ENCODE measurements at regions not wholly inside any gene's neighbourhood (a gene's known extent, or its start where the extent isn't known, plus 50 kb on each side); places are given as distances from the start of the nearest gene placed in this dataset.

DNA sequence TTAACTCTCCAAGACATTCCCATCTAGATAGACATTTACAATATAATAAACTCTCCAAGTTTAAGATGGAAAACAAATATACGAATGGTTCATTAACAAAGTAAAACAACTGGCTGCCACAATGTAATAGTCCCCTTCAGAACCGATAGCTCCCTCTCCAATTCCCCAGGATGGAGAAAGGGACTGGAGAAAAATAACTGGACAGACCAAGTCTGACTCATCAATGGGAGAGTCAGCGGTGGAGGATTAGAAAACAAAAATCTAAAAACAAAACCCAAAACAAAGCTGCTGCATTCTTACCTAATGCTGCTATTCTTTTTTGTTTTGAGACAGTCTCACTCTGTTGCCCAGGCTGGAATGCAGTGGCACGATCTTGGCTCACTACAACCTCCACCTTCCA lies 468.1 kb downstream of the SHQ1 start:
- Histone ChIP-seq H2BK12ac (ENCODE audit: insufficient read length, low read depth, low read length) (no peak overlapping the region), H3T11ph (ENCODE audit: low read length) (no peak overlapping the region), H3K4me1 (ENCODE audit: insufficient read depth, low read length) (peaks cover 48% of the 10 kb centered on the region; the same call in 1 of the 2 replicates), H4K5ac (ENCODE audit: insufficient read length, low read depth, low read length) (no peak overlapping the region), H3K4me2 (ENCODE audit: insufficient read depth, insufficient read length, low read length) (no peak overlapping the region), H4K91ac (ENCODE audit: insufficient read length, low read depth, low read length) (no peak overlapping the region), H3K79me1 (ENCODE audit: insufficient read depth, low read depth, low read length, poor library complexity, severe bottlenecking) (peaks cover 12% of the 10 kb centered on the region), H2AK5ac (ENCODE audit: insufficient read length, low read length) (no peak overlapping the region), H3K23me2 (ENCODE audit: insufficient read length, low read depth, low read length, poor library complexity, severe bottlenecking) (no peaks in the 10 kb centered on the region), H3K27ac (ENCODE audit: insufficient read length, low read depth, low read length) (no peak overlapping the region), H2BK15ac (ENCODE audit: low read depth, low read length) (no peak overlapping the region), H3K9me3 (ENCODE audit: control insufficient read depth, low read depth, low read length) (no peaks in the 10 kb centered on the region), H3K9ac (ENCODE audit: extremely low read depth, insufficient read length, low read length) (no peak overlapping the region), H2BK20ac (ENCODE audit: low read depth, low read length, poor library complexity, severe bottlenecking) (no peak overlapping the region), H3K56ac (ENCODE audit: insufficient read length, low read depth, low read length) (no peak overlapping the region), H3K79me2 (ENCODE audit: insufficient read depth, low read length) (peaks cover 43% of the 10 kb centered on the region), H3K14ac (ENCODE audit: insufficient read depth, low read length) (no peak overlapping the region), H2AFZ (ENCODE audit: low read length) (no peak overlapping the region), H2BK120ac (ENCODE audit: low read depth, low read length, poor library complexity, severe bottlenecking) (no peak overlapping the region), H3K4ac (ENCODE audit: low read depth, low read length) (no peak overlapping the region), H3K18ac (ENCODE audit: insufficient read length, low read depth, low read length) (no peak overlapping the region), H3K23ac (ENCODE audit: insufficient read length, low read depth, low read length) (no peak overlapping the region), H4K20me1 (ENCODE audit: control insufficient read depth, insufficient read depth, insufficient read length) (no peaks in the 10 kb centered on the region), H2BK5ac (ENCODE audit: insufficient read length, low read length) (no peak overlapping the region), H4K8ac (replicated peaks; ENCODE audit: insufficient read length, low read depth, low read length) (no peak overlapping the region), H3K27me3 (ENCODE audit: insufficient read depth, low read length) (no peaks in the 10 kb centered on the region)
- no peak overlapping the region for H3K27ac Mint-ChIP-seq
- DNase-seq: no peak
- peaks cover 8 to 9% (median 8%) of the 10 kb centered on the region in 3 experiments; a peak in 6 of 7 replicates for H3K36me3 Mint-ChIP-seq (ENCODE audit: insufficient read depth in 1 of 3, low read depth in 3 of 3)
- no peak overlapping the region for H3K4me3 Mint-ChIP-seq
- peaks cover 80 to 85% of the 10 kb centered on the region in 2 experiments for H3K4me1 Mint-ChIP-seq
- no peaks in the 10 kb centered on the region for H3K27me3 Mint-ChIP-seq (ENCODE audit: low read depth)
- no peaks in the 10 kb centered on the region for H3K9me3 Mint-ChIP-seq
- TF ChIP-seq, protein P1, sequence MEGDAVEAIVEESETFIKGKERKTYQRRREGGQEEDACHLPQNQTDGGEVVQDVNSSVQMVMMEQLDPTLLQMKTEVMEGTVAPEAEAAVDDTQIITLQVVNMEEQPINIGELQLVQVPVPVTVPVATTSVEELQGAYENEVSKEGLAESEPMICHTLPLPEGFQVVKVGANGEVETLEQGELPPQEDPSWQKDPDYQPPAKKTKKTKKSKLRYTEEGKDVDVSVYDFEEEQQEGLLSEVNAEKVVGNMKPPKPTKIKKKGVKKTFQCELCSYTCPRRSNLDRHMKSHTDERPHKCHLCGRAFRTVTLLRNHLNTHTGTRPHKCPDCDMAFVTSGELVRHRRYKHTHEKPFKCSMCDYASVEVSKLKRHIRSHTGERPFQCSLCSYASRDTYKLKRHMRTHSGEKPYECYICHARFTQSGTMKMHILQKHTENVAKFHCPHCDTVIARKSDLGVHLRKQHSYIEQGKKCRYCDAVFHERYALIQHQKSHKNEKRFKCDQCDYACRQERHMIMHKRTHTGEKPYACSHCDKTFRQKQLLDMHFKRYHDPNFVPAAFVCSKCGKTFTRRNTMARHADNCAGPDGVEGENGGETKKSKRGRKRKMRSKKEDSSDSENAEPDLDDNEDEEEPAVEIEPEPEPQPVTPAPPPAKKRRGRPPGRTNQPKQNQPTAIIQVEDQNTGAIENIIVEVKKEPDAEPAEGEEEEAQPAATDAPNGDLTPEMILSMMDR (conservative IDR thresholded peaks at IDR 0.05): no peak
- no CpG with 5 or more reads among the region's 4 CpGs for WGBS (ENCODE audit: extremely low coverage, insufficient read length, low lambda C conversion rate)

Measured in H9 (cell line).